ENCODE measurements at regions not wholly inside any gene's neighbourhood (a gene's known extent, or its start where the extent isn't known, plus 50 kb on each side); places are given as distances from the start of the nearest gene placed in this dataset.
"Not testable (repeated sequence)": the region's sequence is repeated elsewhere in the genome, so short reads cannot be mapped to it uniquely, and the experiment has no call there.

DNA sequence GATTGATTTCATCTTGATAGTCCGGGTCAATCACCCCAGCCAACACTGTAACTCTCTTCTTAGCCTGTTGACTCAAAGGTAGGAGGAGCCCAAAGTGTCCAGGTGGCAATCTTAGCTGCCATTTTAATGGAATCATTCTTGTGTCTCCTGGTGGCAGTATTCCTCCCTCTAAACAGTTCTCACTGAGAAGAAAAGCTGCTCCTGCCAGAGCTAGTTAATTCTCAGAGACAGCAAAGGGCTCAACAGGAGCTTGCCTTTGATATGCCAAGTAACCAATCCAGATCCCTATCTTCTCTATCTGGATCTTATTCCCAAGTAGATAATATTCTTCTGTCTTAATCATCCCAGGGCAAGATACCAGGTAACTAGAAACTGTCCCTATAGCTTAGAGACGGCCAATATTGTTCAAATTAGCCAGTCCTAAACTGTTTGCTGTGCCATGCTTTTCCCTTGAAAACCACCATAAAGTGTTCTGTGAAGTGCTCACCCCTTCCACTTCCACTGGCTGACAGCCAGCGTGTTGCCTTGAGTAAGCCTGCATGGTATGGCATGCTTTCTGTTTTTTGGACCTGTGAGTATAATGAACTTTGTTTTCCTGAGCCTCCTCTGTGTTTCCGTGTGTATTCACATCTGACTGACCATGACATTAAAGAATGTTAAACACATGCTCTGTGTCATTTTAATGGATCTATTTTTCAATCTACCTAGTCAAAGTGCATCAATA lies 463.7 kb upstream of the SLITRK5 start:
- DNase-seq (ENCODE audit: low spot score): no peak

DNA sequence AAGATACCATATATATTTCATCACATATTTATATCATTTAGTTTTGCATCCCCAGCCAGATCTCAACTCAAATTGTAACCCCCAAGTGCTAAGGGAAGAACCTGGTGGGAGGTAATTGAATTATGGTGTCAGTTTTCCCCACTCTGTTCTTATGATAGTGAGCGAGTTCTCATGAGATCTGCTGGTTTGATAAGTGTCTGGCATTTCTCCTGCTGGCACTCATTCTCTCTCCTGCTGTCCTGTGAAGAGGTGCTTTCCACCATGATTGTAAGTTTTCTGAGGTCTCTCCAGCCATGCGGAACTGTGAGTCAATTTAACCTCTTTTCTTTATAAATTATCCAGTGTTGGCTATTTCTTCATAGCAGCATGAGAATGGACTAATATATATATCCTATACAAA lies 462.5 kb upstream of the SLITRK5 start:
- DNase-seq (ENCODE audit: low spot score): no peak

DNA sequence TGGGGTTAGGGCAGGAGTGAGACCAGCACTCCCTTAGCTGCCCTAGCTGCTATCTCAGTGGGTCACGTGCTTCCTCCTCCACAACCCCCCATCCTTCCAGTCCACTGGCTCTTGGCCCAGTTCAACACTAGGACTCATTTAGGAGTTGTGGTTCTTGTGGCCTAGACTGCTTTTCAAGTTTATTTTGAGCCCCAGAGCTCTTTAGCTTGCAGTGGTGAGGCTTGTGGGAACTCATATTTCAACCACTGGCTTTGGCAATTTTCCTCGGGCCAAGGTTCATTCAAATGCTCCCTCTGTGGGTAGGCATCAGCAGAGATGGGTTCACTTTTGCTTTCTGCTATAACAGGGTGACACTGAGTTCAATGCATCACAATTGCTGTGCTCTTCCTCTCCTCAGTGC lies 436.2 kb upstream of the SLITRK5 start:
- no peak for DNase-seq (ENCODE audit: low spot score)

DNA sequence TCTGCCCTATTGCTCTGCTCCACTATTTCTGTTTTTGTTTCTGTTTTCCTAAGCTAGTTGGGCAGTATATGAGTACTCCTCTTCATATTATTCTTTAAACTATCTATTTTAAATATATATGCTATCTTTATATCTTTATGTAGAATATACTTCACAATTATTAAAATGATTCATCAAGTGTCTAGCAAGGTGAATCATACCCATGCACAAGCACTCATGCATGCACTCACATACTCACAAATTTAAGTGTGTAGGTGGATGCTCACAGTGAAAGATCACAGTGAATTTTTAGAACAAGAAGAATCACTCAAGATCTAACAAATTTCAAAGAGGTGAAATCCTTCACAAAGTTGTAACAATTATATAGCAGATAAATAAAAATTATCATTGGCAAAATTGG lies 435.6 kb upstream of the SLITRK5 start:
- DNase-seq (ENCODE audit: low spot score): no peak

DNA sequence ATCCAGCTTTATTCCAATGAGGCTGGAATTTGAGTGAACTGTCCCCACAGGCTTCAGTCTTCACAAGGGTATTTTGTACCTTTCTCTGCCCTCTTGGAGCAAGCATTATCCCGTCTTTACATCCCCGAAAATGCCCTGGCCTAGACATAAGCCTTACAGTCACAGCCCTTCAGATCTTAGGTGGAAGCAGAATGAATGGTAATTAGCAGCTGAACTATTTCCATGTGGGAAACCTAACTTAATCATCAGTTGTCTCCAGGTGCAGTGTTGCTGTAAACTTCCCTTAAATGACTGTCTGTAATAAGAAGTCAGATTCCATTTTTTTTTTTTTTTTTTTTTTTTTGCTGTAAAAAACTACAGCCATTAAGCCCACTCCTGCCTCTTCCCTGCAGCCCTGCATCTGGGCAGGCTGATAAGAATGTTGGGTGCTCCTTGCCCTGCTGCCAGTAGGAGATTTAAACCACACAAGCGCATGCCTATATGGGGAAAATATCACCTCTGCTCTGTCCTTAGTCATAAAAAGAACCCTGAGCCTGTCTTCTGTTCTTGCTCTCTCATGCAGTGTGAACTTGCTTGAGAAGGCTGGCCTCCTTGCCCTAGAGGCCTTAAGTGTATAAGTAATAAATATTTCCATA lies 426.8 kb upstream of the SLITRK5 start:
- DNase-seq (ENCODE audit: low spot score): peak; percentile 7

DNA sequence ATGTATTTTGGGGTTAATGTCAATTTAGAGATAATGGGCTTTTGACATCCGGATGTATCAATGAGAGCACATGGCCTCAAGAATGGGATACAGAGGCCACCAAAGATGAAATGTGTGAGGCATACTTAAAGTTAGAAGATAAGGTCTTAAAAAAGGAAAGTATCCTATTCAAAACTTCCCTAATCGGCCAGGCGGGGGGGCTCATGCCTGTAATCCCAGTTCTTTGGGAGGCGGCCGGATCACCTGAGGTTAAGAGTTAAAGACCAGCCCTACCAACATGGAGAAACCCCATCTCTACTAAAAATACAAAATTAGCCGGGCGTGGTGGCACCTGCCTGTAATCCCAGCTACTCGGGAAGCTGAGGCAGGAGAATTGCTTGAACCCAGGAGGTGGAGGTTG lies 421.3 kb upstream of the SLITRK5 start:
- DNase-seq (ENCODE audit: low spot score): not testable (repeated sequence)

DNA sequence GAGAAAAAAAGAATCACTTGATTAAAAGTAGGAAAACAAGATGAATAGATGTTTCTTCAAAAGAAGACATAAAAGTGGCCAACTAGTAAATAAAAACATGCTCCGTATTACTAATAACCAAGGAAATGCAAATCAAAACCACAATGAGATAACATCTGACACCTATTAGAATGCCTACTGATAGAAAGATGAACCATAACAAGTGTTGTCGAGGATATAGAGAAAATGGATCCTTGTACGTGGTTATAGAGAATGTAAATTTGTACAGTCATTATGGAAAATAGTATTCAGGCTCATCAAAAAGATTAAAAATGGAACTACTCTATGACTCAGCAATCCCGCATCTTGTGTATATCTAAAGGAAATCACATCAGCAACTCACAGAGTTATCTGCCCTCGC lies 415.8 kb upstream of the SLITRK5 start:
- no peak for DNase-seq (ENCODE audit: low spot score)

DNA sequence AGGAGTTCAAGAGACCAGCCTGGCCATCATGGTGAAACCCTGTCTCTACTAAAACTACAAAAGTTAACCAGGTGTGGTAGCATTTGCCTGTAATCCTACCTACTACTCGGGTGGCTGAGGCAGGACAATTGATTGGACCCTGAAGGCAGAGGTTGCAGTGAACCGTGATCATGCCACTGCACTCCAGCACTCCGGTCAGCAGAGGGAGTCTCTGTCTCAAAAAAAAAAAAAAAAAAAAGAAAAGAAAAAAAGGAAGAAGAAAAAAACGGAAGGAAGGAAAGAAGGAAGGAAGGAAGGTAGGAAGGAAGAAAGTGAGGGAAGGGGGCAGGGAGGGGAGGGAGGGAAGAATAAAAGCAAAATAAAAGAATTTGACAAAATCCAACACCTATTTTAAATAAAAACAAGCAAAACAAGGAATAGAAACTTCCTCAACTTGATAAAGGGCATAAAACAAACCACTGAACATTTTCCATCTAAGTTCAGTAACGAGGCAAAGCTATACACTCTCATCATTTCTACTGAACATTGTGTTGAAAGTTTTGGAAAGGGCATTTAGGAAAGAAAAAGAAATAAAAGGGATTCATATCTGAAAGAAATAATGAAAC lies 411.6 kb upstream of the SLITRK5 start:
- no peak for DNase-seq (ENCODE audit: low spot score)

DNA sequence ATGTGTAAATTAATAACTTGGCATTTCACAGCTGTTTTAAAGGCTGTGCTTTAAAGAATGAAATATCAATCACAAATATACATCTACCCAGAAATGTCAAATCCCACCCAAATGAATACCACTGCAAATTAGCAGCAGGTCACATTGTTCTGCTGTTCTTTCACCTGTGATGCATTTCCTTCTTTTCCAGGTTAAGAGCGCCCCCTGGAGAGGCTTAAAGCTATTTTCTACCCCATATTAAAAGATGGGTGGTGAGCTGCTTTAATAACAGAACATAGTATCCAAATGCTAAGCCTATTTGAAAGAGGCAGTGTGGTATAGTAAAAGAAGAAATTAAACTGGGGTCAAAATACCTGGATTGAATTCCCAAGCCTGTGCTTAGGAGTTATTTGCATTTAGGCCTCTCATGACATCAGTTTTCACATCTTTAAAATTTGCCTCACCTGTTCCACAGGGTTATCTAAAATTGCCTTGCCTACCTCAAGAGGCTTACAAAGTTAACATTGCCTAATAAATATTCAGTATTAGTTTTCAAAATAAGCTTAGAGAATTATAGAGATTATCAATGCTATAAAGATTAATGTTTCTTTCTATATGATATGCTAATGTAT lies 396.9 kb upstream of the SLITRK5 start:
- DNase-seq (ENCODE audit: low spot score): peak; percentile 7

DNA sequence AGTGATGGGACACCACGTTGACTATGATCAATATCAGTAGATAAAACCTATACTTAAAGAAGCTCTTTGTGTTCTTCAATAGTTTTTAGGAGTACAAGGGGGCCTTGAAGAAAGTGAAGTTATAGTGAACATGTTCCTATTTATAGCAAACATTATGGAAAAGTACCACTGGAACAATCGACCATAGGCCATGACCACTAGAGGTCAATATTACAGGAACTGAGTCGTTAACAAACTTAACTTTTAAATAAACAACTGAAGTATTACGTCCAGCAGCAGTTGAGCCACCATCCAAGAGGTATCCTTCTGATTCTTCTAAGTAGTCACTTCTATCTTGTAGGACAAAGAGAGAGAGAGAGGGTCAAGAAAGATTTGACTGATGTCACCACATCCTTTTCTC lies 391.0 kb upstream of the SLITRK5 start:
- no peak for DNase-seq (ENCODE audit: low spot score)

DNA sequence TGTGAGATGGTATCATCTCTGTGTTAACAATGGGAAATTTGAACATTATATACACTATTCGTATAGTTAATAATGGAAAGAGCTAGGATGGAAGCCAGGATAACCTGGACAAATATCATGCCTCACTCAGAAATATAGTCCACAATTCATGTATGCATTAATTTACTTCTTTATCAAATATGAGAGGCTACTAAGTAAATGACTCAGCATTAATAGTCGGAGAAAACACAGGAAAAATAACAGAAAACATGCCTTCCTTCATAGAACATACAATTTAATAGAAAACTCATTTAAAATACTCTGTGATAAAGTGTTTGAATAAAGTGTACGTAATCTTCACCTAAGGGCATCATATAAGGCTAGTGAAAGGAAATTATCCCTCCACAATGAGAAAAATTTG lies 383.4 kb upstream of the SLITRK5 start:
- DNase-seq (ENCODE audit: low spot score): no peak

DNA sequence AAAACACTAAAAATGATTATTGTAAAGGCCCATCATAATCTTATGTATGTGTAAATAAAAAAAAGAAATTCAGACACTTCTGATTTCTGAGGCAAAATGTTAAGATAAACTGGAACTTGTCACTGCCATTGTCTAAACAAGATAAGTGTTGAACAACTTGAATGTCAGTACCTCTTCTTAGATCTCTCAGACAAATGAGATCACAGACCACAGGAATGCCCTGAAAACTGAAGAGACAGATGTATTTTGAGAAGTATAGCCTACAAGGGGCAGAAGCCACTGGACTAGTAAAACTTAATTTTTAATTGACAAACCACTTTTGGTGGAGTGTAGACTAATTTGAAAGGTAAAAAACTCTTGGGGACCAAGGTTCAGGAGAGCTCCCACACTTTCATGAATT lies 375.5 kb upstream of the SLITRK5 start:
- DNase-seq (ENCODE audit: low spot score): no peak

DNA sequence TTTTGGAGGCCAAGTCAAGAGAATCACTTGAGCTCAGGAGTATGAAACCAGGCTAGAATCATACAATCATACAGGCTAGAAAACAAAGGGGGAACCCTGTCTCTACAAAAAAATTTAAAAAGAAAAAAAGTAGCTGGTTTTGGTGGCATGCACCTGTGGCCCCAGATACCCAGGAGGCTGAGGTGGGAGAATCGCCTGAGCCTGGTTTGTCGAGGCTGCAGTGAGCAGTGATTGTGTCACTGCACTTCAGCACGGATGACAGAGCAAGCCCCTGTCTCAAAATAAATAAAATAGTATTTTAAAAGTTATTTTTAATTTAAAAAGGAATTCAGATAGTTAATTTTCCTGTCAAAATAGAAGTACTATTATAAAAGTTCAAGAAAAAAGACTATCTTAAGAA lies 369.1 kb upstream of the SLITRK5 start:
- no peak for DNase-seq (ENCODE audit: low spot score)

DNA sequence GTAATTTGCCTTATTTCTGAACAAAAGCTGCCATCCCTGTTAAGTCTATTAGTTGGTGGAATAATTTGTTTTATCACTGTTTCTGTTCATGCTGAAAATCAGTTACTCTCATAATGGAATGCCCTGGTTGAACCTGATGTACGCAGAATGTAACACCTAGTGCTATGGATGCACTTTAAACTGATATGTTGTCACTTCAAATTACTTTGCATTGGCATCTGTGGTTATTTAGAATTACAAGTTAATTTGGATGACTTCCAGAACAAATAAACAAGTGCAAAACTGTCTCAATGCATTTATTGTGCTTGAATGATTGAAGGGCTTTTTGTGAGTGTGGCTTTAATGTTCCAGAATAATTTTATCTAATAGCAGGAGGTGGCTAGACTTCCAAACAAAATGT lies 368.2 kb upstream of the SLITRK5 start:
- no peak for DNase-seq (ENCODE audit: low spot score)

DNA sequence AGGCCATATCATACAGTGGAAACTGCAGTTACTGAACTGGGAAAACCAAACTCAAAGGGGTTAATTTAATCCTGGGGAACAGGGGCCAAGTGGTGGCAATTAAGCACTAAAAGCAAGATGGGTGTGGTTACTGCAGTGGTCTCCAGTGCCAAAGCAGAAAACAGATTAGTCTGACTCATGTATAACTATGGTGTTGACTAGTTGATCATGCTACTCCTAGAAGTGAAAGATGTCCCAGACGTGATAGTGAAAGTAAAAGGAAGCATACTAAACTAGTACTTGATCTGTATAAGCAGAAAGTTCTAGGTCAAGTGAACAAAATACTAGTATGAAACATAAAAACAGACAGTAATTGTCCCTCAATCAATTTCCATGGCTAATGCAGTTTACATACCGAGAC lies 360.0 kb upstream of the SLITRK5 start:
- no peak for DNase-seq (ENCODE audit: low spot score)

DNA sequence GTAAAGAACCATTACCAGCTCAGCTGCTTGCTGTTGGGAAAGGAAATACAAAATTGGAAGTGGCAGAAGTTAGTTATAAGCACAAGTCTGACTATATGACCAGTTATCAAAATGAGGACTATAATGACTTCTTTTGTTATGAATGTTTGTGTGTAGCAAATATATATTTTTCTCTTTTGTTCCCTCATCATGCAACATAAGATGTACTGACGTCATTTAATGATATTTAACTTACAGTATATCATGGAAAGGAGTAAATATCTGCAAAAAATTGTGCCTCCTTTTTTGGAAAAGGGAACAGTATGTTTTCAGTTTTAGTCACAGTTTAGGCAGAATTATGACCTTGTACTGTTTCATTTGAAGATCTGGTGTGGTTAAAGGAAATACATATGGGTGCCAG lies 356.3 kb upstream of the SLITRK5 start:
- no peak for DNase-seq (ENCODE audit: low spot score)

DNA sequence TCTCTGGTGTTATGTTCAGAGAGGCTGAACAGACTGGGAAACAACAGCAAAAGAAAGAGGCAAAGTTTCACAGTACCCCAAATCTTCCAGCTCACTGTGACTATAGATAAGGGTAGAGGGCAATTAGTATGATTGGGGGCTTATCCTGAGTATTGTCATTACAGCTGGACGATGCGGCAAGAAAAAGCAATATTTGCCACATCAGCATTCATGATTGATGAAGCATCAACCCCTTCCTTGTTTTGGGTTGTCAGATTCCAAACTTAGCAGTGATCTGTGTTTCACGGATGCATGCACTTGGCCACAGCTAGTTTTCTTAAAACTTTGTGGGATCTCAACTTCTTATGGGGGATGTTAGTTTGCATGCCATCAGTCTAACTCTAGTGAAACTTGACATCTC lies 348.8 kb upstream of the SLITRK5 start:
- no peak for DNase-seq (ENCODE audit: low spot score)

DNA sequence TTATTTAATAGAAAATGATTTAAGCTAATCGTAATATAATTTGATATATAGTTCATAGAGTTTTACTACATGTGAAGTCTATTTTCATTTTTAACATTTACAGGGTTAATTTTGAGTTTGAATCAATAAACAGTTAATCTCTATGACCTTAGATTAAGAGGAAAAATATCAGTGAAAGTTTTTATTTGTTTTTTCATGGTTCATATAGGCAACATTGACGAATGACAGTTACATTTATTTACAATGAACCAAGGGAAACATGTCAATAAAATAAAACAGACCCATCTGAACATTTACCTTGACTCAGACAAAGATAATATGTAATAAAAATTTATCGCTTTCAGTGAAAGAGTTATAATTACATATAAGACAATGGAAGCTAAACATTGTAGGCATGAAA lies 346.6 kb upstream of the SLITRK5 start:
- DNase-seq (ENCODE audit: low spot score): no peak

DNA sequence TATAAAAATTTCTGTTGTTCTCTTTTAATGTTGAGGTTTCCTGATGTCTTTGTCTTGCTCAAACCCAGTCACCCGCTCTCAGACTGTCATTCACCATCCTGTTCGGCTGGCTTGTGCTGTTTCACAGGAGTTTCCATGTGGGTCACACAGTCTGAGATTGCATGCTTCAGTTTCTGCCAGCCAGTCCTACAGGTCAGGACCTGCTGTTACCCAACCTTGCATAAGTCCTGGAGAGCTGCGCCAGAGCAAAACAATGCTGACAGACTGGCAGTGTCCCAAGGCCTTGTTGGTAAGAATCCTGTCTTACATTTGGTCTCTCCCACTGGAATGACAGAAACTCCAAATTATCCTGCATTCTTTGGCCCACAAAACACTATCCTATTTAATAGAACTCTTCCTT lies 340.0 kb upstream of the SLITRK5 start:
- DNase-seq (ENCODE audit: low spot score): no peak

DNA sequence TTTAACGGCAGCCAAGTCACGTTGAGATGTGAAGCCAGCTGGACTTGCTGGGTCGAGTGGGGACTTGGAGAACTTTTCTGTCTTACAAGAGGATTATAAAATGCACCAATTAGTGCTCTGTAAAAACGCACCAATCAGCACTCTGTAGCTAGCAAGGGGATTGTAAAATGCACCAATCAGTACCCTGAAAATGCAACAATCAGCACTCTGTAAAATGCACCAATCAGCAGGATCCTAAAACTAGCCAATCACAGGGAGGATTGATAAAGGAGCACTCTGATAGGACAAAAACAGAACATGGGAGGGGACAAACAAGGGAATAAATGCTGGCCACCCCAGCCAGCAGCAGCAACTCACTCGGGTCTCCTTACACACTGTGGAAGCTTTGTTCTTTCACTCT lies 337.6 kb upstream of the SLITRK5 start:
- no peak for DNase-seq (ENCODE audit: low spot score)

DNA sequence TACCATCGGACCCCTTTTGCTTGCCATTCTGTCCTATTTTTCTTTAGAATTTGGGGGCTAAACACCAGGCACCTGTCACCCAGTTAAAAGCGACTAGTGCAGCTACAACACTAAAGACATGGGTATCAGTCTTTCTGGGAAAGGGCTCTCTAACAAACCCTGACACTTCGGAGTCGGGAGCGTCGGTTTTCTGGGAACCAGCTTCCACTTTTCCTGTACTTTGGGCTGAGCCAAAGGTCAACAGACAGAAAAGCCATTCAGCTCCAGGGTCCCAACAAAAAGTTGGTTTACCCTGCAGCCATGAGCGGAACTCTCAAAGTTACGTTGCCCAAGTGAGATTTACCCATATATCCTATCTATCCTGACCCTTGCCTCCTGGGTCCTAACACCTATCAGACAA lies 337.0 kb upstream of the SLITRK5 start:
- DNase-seq (ENCODE audit: low spot score): no peak

DNA sequence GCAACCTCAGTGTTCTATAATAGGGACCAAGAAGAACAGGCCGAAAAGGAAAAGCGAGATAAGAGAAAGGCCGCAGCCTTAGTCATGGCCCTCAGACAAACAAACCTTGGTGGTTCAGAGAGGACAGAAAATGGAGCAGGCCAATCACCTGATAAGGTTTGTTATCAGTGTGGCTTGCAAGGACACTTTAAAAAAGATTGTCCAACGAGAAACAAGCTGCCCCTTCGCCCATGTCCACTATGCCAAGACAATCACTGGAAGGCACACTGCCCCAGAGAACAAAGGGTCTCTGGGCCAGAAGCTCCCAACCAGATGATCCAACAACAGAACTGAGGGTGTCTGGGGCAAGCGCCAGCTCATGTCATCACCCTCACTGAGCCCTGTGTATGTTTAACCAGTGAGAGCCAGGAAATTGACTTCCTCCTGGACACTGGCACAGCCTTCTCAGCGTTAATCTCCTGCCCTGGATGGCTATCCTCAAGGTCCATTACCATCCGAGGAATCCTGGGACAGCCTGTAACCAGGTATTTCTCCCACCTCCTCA lies 334.8 kb upstream of the SLITRK5 start:
- DNase-seq (ENCODE audit: low spot score): not testable (repeated sequence)

DNA sequence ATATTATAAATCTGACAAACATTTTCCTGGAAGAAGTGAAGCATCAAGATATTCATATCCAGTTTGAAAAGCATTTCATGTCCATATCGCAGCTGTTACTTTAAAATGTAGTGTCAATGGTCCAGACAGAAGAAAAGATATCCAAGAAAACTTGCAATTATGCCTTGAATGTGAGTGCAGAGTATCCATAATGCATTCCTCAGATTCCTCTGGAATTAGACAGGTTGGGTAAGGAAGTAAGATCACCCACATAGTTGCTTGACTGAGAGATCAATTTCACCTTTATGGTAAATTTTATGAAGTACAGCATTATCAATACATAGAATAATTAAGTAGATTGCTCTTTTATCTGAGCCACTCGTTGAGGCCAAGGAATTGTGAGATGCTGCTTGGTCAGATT lies 327.0 kb upstream of the SLITRK5 start:
- DNase-seq (ENCODE audit: low spot score): no peak
